Natural killer cell (primary cell): ENCODE measurements at regions not wholly inside any gene's neighbourhood (a gene's known extent, or its start where the extent isn't known, plus 50 kb on each side); places are given as distances from the start of the nearest gene placed in this dataset.

ENCODE experiments used
- ATAC-seq, 3 donors: fragments of 150-1000 bp in 2 of 3; fragments of 200-7000 bp in 1 of 3; cut with Tn5 transposase; 1 replicate in 1 of 3; 2 replicates in 2 of 3; pipeline ENCODE4 v1.10.0; 2021; ENCODE audit warnings: mild to moderate bottlenecking in 2 of 3, moderate library complexity in 2 of 3
- DNase-seq, 2 donors: peaks; one replicate each; pipeline versions ENCODE4 v3.0.0 to v3.0.0-alpha.2; 2013 to 2021; ENCODE audit warnings: mixed read lengths in 1 of 2
- H3K27ac ChIP-seq: one replicate; pipeline ENCODE4 v1.5.1; 2013; ENCODE audit warnings: mild to moderate bottlenecking, low read length
- H3K27me3 ChIP-seq: one replicate; pipeline ENCODE4 v1.6.1; 2013; ENCODE audit warnings: low read length; ENCODE audit not compliant: control insufficient read depth, insufficient read depth
- H3K36me3 ChIP-seq: one replicate; pipeline ENCODE4 v1.6.1; 2013; ENCODE audit warnings: low read length; ENCODE audit not compliant: control insufficient read depth, insufficient read depth
- H3K4me1 ChIP-seq: one replicate; pipeline ENCODE4 v1.6.1; 2013; ENCODE audit warnings: low read length; ENCODE audit not compliant: control insufficient read depth, insufficient read depth
- H3K4me3 ChIP-seq: one replicate; pipeline ENCODE4 v1.5.1; 2013; ENCODE audit warnings: low read length
- H3K9me3 ChIP-seq: one replicate; pipeline ENCODE4 v1.6.1; 2013; ENCODE audit warnings: low read length; ENCODE audit not compliant: control insufficient read depth, insufficient read depth
- H3K27ac Mint-ChIP-seq, 2 donors: one replicate each; pipeline ENCODE4 v1.8.0; 2022; ENCODE audit warnings: mild to moderate bottlenecking in 2 of 2, mixed read lengths in 2 of 2, moderate library complexity in 1 of 2
- H3K27me3 Mint-ChIP-seq, 2 donors: one replicate each; pipeline ENCODE4 v1.8.0; 2022; ENCODE audit warnings: low read depth in 2 of 2, mixed read lengths in 2 of 2
- H3K36me3 Mint-ChIP-seq: one replicate; pipeline ENCODE4 v1.8.0; 2022; ENCODE audit warnings: mixed read lengths
- H3K4me1 Mint-ChIP-seq, 2 donors: one replicate each; pipeline ENCODE4 v1.8.0; 2022; ENCODE audit warnings: mixed read lengths in 2 of 2
- H3K4me3 Mint-ChIP-seq: one replicate; pipeline ENCODE4 v1.8.0; 2022; ENCODE audit warnings: mild to moderate bottlenecking, moderate library complexity, mixed read lengths
- H3K9me3 Mint-ChIP-seq, 2 donors: one replicate each; pipeline ENCODE4 v1.8.0; 2022; ENCODE audit warnings: mixed read lengths in 2 of 2
- CTCF ChIP-seq: fragments of 200-600 bp; IDR thresholded peaks from one replicate; pipeline ENCODE4 v1.8.0; 2022; ENCODE audit warnings: antibody characterized with exemption
- WGBS: methylation state at CpG from one replicate; pipeline ENCODE4 v1.1.7; 2013; ENCODE audit warnings: missing lambda C conversion rate; ENCODE audit not compliant: insufficient coverage; 5-methylcytosine and 5-hydroxymethylcytosine counted together
- intact Hi-C: fragments of 100-400 bp; cut with micrococcal nuclease; formaldehyde crosslinking; loops from one replicate; pipeline ENCODE4 v1.14.2; 2022

- intact Hi-C loops = no loop called here
- Histone ChIP-seq H3K4me3 (no peak overlapping the region), H3K9me3 (no peaks in the 10 kb centered on the region), H3K27ac (no peak overlapping the region), H3K4me1 (no peaks in the 10 kb centered on the region), H3K27me3 (no peaks in the 10 kb centered on the region), H3K36me3 (no peaks in the 10 kb centered on the region)
- WGBS = 73% methylated on average over 3 of the region's 3 CpGs
- Mint-ChIP-seq H3K4me3 (no peak overlapping the region), H3K27ac (no peak overlapping the region), H3K27me3 (no peaks in the 10 kb centered on the region), H3K36me3 (no peaks in the 10 kb centered on the region), H3K4me1 (peaks cover 0 to 6% of the 10 kb centered on the region in 2 donors), H3K9me3 (no peaks in the 10 kb centered on the region)
- ATAC-seq (no peak), DNase-seq (no peak)
- TF ChIP-seq CTCF = no peak
Measured at GRCh38 chr7:95682913-95683312, 86.6 kb upstream of the PDK4 start.

- Histone ChIP-seq H3K4me1 (no peaks in the 10 kb centered on the region), H3K27ac (no peak overlapping the region), H3K4me3 (no peak overlapping the region), H3K36me3 (no peaks in the 10 kb centered on the region), H3K9me3 (no peaks in the 10 kb centered on the region), H3K27me3 (no peaks in the 10 kb centered on the region)
- H3K27ac Mint-ChIP-seq = no peak overlapping the region
- intact Hi-C loops = no loop called here
- WGBS = 94% methylated on average over 3 of the region's 3 CpGs
- peaks cover 0 to 5% of the 10 kb centered on the region in 2 donors for H3K27me3 Mint-ChIP-seq
- H3K36me3 Mint-ChIP-seq = no peaks in the 10 kb centered on the region
- no peak for ATAC-seq
- H3K9me3 Mint-ChIP-seq = no peaks in the 10 kb centered on the region
- no peak overlapping the region for H3K4me3 Mint-ChIP-seq
- no peak for DNase-seq
- TF ChIP-seq CTCF = no peak
- no peaks in the 10 kb centered on the region for H3K4me1 Mint-ChIP-seq
Measured at GRCh38 chr7:95676691-95677090, 80.4 kb upstream of the PDK4 start.

- Histone ChIP-seq H3K36me3 (no peaks in the 10 kb centered on the region), H3K4me3 (no peak overlapping the region), H3K4me1 (no peaks in the 10 kb centered on the region), H3K9me3 (no peaks in the 10 kb centered on the region), H3K27me3 (no peaks in the 10 kb centered on the region), H3K27ac (no peak overlapping the region)
- H3K27ac Mint-ChIP-seq = no peak overlapping the region
- peaks cover 0 to 5% of the 10 kb centered on the region in 2 donors for H3K27me3 Mint-ChIP-seq
- no peaks in the 10 kb centered on the region for H3K9me3 Mint-ChIP-seq
- TF ChIP-seq CTCF = no peak
- DNase-seq (no peak), ATAC-seq (no peak)
- H3K4me1 Mint-ChIP-seq = no peaks in the 10 kb centered on the region
- intact Hi-C loops = no loop called here
- no peak overlapping the region for H3K4me3 Mint-ChIP-seq
- 75% methylated on average over 1 of the region's 3 CpGs for WGBS
- no peaks in the 10 kb centered on the region for H3K36me3 Mint-ChIP-seq
Measured at GRCh38 chr7:95675632-95676031, 79.3 kb upstream of the PDK4 start.

GRCh38 chr7:95675016-95675415 is 78.7 kb upstream of the PDK4 start:
- no peak for ATAC-seq
- no peak for TF ChIP-seq CTCF
- WGBS = 90% methylated on average over 6 of the region's 6 CpGs
- intact Hi-C loops = no loop called here
- H3K4me3 ChIP-seq = no peak overlapping the region
- H3K9me3 Mint-ChIP-seq = no peaks in the 10 kb centered on the region
- H3K4me3 Mint-ChIP-seq = no peak overlapping the region
- DNase-seq = no peak
- H3K27ac Mint-ChIP-seq = no peak overlapping the region
- no peaks in the 10 kb centered on the region for H3K4me1 ChIP-seq
- no peaks in the 10 kb centered on the region for H3K4me1 Mint-ChIP-seq
- no peaks in the 10 kb centered on the region for H3K27me3 ChIP-seq
- no peaks in the 10 kb centered on the region for H3K36me3 Mint-ChIP-seq
- H3K27ac ChIP-seq = no peak overlapping the region
- no peaks in the 10 kb centered on the region for H3K36me3 ChIP-seq
- H3K9me3 ChIP-seq = no peaks in the 10 kb centered on the region
- peaks cover 0 to 5% of the 10 kb centered on the region in 2 donors for H3K27me3 Mint-ChIP-seq
